NCI-H2171 treated with DMSO at 0.1 percent for 48 hours (cell line): ENCODE measurements at regions not wholly inside any gene's neighbourhood (a gene's known extent, or its start where the extent isn't known, plus 50 kb on each side); places are given as distances from the start of the nearest gene placed in this dataset.
"Not testable (repeated sequence)": the region's sequence is repeated elsewhere in the genome, so short reads cannot be mapped to it uniquely, and the experiment has no call there.

ENCODE experiments used
- DNase-seq: peaks from one replicate; lab custom pipeline; 2025; lab: John Stamatoyannopoulos, UW

DNA sequence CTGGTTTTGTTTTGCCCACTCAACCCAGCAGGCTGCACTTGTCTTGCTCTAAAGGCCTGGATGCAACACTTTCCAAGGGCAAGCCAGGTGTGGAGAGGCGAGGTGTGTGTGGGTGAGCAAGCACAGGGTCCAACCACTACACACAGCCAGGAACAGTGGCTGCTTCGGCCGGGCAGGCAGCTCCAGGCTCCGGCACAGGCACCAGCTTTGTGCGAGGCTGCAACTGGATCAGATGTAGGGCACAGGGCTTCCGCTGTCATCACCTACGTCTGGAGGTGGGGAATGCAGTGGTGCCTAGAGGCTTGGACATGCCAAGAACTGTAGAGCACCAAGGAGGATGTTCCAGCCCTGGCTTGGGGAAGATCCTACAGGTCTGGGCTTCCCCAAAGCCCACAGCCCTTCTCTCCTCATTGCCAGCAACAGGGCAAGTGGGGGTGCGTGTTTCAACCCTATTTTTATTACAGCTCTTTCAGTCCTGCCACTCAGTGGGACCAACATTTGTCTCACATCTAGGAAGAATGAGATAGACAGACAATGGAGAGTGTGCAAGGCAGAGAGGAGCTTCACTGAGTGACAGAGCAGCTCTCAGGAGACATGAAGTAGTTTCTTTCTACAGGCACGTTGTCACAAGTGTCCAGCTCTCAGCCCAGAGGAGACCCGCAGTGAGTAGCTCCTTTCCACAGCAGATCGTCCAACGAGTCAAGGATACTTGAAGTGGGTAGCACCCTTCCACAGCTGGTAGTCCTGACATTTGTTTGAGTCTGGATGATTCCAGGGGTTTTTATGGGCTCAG lies 622.2 kb downstream of the CDH9 start:
- DNase-seq: no peak

DNA sequence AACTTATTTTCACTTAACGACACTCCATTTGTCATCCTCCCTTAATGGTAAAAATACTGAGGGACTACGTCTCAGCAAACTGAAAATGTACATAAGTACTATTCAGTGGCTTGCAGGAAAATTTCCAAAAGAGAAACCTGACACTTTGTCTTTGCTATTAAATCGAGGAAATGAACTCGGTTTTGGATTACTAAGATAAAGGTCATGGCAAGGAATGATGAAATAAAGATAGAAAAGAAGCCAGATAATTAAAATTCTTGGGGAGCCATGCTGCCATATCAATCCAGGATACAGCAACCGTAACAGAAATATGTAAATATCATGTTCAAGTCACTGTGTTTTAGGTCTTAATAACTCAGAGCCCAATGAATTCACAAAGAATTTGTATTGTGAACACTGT lies 647.8 kb downstream of the CDH9 start:
- no peak for DNase-seq

DNA sequence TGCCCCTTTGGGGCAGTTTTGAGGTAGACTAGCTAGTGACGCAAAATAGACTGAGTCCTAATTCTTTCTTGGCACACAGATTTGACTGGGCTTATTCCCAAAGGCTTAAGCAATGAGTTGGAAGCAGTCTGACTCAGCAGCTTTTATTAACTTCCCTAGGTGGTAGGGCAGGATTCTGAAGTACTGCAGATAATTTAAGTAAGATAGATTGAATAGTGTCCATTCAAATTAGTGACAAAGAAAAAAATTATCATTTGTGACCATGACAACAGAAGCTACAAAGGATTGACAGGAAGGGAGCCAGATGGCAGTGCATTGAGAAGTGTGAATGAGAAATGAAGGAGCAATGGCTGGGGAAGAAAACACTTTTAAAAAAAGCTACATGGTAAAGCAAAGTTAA lies 649.4 kb downstream of the CDH9 start:
- DNase-seq: no peak

DNA sequence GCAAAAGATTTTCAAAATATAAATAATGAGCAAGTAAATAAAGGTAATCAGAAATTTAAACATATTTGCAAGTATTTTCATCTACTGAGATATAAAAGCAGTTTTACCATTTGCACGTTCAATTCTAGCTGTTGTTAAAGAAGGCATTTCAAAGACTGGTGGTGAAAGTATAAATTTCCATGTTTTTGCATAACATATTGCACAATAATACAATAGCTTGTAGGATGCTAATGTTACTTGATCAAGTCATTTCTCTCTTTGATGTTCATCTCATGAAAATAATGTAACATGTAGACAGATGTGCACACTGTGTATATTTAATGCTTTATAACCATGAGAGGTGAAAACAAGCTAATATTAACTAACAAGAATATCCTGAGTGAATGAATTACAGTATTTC lies 651.9 kb downstream of the CDH9 start:
- no peak for DNase-seq

DNA sequence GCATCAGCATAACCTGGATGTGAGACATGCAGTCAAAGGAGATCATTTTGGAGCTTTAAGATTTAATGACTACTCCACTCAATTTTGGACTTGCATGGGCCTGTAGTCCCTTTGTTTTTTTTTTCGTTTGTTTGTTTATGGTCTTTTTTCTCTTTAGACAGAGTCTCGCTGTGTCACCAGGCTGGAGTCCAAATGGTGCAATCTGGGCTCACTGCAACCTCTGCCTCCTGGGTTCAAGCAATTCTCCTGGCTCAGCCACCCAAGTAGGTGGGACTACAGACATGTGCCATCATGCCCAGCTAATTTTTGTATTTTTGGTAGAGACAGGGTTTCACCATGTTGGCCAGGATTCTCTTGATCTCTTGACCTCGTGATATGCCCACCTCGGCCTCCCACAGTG lies 673.8 kb downstream of the CDH9 start:
- not testable (repeated sequence) for DNase-seq

DNA sequence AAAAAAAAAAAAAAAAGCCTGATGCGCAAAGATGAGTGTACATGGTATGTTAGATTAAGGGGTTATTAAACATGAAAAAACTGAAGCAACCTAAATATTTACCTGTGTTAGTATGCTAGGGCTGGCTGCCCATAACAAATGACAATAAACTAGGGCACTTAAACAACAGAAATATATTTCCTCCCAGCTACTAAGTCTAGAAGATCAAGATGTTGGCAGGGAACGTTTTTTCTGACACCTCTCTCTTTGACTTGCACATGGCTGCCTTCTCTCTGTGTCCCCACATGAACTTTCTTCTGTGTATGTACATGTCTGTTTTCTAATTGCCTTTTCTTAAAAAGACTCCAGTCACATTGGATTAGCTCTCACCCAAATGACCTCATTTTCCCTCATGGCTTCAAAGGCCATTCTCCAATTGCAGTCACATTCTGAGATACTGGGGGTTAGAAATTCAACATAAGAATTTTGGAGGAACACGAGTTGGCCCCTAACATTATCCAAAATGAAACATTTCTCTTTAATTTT lies 694.5 kb downstream of the CDH9 start:
- no peak for DNase-seq

DNA sequence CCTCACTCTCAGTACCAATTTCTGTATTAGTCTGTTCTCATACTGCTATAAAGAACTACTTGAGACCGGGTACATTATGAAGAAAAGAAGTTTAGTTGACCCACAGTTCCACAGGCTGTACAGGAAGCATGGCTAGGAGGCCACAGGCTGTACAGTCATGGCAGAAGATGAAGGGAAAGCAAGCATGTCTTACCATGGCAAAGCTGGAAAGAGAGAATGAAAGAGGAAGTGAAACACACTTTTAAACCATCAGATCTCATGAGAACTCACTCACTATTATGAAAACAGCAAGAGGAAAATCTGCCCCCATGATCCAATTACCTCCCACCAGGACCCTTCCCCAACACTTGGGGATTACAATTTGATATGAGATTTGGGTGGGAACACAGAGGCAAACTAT lies 698.8 kb downstream of the CDH9 start:
- no peak for DNase-seq

DNA sequence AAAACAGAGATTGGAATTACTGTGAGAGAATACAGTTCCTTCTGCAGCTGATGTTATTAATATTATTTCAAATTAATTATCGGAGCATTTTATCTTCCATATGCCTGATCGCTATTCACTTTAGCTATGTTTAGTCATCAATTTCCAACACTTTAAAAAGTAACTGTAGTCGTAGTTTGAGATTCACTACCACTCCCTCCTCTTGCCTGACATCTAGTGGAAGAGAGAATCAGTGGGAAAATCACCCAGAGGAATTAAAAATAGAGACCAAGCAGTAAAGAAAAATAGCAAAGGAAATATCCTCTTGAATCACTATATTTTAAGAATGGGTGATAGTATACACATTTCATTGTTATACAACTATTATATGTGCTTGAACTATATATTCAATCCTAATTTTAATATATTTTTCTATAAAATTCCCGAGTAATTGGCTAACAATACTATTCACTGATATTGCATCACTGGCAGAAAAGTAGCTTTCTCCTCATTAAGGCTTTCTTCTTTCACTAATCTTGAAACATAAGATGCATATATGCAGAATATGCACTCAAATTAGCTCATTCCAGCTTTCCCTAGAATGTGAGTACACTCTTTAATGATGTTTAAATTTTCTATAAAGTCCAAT lies 708.7 kb downstream of the CDH9 start:
- DNase-seq: peak; percentile 7

DNA sequence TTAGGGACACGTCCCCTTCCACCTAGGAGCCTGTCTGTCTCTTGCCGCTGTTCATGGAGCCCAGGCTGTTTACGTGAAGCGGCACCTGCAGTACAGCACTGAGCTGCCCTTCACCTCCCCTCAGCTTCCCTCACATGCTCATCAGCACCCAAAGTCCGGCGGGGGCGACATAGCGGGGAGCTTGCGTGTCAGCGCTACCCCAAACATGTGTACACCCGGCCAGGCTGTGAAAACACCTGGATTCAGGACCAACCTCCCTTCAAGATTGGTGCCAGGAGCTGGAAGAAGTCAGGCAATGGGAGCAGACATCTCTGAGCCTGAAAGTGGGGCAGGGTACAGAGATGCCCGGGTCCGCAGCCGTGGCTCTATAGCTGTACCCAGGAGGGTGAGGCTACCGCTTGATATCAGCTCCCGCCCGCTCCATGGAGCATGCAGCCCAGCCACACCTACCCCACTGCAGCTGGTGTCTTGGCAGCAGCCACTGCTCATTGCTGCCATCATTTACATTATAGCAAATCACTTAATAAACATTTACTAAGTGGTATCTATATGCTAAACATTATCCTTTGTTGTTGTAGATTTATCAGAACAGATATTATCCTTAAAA lies 712.1 kb downstream of the CDH9 start:
- DNase-seq: no peak

DNA sequence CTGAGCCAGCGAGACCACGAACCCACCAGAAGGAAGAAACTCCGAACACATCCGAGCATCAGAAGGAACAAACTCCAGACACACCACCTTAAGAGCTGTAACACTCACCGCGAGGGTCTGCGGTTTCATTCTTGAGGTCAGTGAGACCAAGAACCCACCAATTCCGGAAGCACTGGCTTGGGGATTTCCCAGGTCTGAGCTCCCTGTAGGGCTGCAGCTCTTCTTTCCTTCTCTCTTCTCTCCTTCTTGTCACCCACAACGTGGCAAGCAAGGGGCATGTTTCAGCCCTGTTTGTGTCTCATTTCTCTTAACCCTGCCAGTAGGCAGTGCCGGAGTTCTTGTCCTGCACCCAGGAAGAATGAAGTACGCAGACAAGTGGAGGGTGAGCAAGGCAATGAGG lies 713.0 kb downstream of the CDH9 start:
- DNase-seq: not testable (repeated sequence)

DNA sequence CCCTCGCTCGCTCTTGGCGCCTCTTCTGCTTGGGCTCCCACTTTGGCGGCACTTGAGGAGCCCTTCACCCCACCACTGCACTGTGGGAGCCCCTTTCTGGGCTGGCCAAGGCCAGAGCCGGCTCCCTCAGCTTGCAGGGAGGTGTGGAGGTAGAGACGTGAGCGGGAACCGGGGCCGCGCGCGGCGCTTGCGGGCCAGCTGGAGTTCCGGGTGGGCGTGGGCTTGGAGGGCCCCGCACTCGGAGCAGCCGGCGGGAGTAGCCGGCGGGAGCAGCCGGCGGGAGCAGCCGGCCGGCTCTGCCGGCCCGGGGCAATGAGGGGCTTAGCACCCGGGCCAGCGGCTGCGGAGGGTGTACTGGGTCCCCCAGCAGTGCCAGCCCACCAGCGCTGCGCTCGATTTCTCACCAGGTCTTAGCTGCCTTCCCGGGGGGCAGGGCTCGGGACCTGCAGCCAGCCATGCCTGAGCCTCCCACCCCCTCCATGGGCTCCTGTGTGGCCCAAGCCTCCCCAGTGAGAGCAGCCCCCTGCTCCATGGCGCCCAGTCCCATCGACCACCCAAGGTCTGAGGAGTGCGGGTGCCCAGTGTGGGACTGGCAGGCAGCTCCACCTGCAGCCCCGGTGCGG lies 714.0 kb downstream of the CDH9 start:
- DNase-seq: not testable (repeated sequence)

DNA sequence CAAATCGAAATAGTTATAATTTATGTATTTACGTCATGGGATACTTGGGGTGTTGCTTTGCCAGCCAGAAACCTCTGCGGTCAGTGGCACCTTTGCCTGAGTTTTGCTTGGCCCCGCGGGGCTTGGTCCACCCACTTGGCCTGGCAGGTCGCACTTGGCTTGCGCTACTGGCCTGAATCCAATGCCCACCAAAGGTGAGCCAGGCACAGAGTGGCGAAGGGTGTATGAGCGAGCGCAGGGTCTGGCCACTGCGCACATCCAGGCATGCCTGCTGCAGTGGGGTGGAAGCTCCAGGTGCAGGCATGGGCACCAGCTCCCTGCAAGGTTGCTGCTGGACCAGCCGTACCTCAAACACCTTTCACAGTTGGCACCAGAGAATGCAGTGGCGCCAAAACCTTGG lies 714.6 kb downstream of the CDH9 start:
- no peak for DNase-seq

DNA sequence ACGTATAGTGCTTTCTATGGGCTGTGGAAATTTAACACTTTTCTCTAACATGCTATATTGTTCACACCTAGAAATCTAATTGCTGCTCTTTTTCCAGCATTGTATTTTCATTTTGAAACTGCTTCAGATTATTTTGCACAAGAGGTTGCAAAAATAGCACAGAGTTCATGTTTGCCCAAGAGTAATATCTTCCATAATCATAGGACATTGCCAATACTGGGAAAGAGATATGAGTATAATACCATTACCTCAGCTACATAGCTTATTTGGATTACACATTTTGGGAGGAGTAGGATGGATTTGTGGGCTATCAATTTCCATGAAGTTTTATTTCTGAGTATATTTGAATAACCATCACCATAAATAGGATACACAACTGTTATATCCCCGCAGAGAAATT lies 717.1 kb downstream of the CDH9 start:
- DNase-seq: no peak

DNA sequence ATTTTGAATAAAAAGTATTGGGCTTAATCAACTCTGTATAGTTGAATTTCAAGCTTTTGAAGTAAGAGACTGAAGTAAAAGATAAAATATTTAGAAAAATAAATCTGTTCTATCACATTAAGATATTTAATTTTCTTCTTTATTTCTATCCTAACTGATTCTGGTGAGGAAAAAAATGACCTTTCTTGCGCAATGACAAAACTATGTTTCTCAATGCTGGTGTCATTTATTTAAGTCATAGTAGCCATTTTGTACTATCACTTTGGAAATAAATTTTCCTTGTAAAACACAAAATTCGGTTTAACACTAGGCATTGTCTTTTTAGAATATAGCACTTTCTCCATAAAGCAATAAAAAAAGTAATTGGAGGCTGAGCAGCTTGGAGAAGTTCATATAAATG lies 728.0 kb downstream of the CDH9 start:
- DNase-seq: no peak

DNA sequence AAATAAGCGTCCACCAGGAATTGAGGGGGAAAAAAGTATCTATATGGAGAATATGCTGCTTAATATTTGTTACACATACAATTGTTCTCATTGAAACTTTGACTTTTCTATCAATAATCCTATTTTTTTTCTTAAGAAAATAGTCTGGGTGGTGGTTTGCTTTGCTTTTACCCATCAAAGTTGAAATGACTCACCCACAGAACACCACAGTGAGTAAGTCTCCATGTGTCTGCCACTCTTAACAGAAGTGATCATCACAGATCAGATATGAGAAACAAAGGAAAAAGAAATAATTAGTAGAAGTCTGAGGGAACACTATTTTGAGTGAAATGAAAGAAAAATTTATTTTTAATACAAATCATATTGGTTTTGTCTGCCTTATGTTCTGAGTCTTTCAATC lies 742.8 kb downstream of the CDH9 start:
- no peak for DNase-seq

DNA sequence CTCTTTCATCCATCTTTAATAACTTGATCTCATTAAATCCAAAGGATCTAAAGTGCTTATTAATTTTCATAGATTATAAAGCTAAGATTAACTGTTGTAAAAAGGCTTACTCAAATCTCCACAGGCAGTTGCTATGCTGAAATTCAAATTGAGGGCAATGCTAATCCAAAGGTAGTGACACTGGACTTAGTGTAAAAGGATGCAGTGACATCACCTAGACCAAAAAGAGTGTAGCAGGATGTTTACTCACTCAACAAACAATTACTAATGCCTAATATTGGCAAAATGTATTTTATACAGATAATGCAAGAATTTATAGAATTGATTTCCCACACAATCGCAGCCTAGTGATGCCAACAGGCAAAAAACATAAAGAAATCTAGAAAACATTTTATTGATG lies 756.2 kb downstream of the CDH9 start:
- no peak for DNase-seq

DNA sequence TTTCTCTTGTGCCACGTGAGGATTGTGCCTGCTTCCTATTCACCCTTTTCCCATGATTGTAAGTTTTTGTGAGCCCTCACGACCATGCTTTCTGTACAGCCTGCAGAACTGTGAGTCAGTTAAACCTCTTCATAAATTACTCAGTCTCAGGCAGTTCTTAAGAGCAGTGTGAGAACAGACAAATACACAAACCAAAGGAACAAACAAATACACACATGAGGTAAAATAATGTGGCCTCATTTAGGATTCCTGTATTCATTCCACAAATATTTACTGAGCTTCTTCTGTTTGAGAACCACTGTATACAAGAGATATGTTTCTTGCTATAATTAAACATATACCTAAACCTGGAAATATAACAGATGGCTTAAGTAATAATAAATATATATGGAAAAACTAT lies 760.3 kb downstream of the CDH9 start:
- no peak for DNase-seq

DNA sequence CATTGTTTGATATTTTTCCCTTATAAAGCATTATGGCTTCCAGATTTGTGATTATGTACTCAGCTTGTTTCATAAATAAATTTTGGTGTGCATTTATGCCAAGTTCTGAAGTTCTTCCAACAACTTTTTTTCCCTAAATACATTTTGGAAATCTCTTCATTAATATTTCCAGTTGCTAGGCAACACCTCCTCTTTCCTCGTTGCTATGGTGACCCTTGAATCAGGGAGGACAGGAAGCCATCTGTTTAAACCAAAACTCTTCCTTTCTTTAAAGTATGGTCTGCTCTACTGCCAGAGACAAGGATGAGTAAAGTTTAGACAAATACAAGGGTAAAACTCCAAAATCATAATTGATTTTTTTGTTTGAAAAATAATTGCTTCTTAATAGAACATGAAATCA lies 779.3 kb downstream of the CDH9 start:
- no peak for DNase-seq

DNA sequence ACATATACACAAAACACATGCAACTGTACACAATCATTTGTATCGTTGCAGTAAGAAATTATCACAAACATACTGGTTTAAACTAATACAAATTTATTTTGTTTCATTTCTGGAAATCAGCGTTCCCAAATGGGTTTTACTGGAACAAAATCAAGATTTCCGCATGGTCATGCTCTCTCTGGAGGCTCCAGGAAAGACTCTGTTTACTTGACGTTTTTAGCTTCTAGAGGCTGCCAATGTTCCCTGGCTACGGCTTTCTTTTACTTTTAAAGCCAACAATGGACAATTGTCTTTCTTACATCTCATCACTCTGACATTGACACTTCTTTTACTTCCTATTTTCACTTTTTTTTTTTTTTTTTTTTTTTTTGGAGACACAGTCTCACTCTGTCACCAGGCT lies 793.1 kb downstream of the CDH9 start:
- no peak for DNase-seq

DNA sequence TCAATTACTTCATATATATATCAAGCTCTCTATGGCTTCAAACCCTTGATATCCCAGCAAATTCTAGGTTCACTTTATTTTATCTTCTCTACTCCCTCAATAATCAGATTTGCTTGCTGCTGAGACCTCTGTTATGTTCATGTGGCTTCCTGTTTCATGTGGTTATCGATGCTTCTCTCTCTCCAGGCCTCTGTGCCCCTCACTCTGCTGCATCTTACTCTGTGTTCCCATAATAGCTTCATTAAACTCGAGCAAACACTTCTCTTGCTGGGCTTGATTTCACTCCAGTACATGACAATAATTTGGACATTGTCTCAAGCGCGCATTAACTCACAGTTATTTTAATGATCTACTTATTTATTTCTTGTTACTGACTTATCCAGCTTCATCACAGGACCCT lies 798.8 kb downstream of the CDH9 start:
- no peak for DNase-seq

DNA sequence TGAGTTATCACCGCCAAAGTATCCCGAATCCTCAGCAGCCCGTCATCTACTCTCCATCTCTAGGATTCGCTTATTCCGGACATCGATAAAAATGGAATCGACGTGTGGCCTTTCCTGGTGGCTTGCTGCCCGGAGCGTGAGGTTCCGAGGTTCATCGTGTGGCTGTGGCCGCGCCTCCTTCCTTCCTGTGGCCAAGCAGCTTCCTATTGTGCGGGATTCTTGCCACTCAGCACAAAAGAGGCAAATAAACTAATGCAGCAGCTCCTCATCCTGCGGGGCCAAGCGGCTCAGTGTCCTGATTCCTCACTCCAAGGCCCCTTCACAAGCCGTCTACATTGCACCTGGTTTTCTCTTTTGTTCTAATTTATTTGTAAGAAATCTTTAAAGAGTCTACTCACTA lies 800.9 kb downstream of the CDH9 start:
- DNase-seq: no peak

DNA sequence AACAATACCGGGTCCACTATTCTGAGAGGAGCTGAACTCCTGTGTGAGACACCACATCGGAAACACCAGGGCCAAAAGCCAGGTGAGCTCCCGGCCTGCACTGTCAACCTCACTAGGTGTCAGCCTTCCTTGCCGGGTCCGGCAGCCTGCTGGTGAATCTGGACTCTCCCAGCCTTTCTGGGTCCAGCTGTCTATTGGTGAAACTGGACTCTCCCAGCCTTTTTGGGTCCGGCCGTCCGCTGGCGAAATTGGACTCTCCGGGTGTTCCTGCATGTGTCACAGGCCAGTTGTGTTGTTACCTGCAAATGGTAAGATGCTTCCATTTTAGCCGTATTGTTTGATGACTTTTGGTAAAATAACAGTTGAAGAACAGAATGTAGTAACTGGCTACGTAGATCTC lies 801.5 kb downstream of the CDH9 start:
- no peak for DNase-seq

DNA sequence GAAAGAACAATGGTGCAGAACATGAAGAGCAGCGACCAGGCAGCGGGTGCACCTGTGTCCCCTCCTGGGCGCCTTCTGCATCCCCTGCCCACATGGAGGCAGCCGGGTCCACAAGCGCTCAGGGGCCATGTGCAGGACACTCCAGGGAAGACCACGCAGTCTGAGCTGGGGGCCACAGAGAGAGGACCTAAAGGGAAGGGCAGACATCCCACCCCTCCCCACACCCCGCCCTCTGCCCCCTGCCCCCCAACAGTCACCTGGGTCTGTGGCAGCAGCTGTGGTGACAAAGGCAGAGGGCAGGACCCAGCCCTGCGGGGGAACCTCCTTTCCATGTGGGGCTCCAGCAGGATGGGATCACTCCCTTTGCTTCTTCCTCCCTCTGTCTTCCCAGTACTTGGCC lies 805.7 kb downstream of the CDH9 start:
- no peak for DNase-seq
